Heart right ventricle (tissue), 16 donors: ENCODE measurements at regions not wholly inside any gene's neighbourhood (a gene's known extent, or its start where the extent isn't known, plus 50 kb on each side); places are given as distances from the start of the nearest gene placed in this dataset.

Experiments
- ATAC-seq, 8 donors: fragments of 200-7000 bp; cut with Tn5 transposase; one replicate each; pipeline ENCODE4 v1.9.1; 2020; ENCODE audit warnings: mild to moderate bottlenecking in 8 of 8, moderate library complexity in 8 of 8, moderate number of reproducible peaks in 1 of 8
- DNase-seq, 2 donors: peaks; one replicate each; pipeline ENCODE4 v3.0.0-alpha.2; 2020
- H3K27ac ChIP-seq, 10 donors: fragments of 200-600 bp; sonication (generic) in 2 of 10; one replicate each; pipeline versions ENCODE4 v1.5.0 to v1.8.0; 2020 to 2022; ENCODE audit warnings: mild to moderate bottlenecking in 3 of 10
- H3K27me3 ChIP-seq, 7 donors: fragments of 200-600 bp; one replicate each; pipeline ENCODE4 v1.8.0; 2021 to 2022; ENCODE audit warnings: mild to moderate bottlenecking in 2 of 7
- H3K36me3 ChIP-seq, 9 donors: fragments of 200-600 bp; sonication (generic) in 1 of 9; one replicate each; pipeline versions ENCODE4 v1.5.0 to v1.8.0; 2020 to 2022; ENCODE audit warnings: mild to moderate bottlenecking in 2 of 9
- H3K4me1 ChIP-seq, 9 donors: fragments of 200-600 bp; sonication (generic) in 1 of 9; one replicate each; pipeline versions ENCODE4 v1.5.0 to v1.8.0; 2020 to 2022; ENCODE audit warnings: mild to moderate bottlenecking in 4 of 9
- H3K4me3 ChIP-seq, 10 donors: fragments of 200-600 bp; sonication (generic) in 2 of 10; one replicate each; pipeline versions ENCODE4 v1.5.0 to v1.8.0; 2020 to 2022; ENCODE audit warnings: mild to moderate bottlenecking in 7 of 10, moderate library complexity in 2 of 10
- H3K9me3 ChIP-seq, 11 donors: fragments of 200-600 bp in 10 of 11; sonication (generic) in 2 of 11; one replicate each; pipeline versions ENCODE4 v1.5.0 to v1.8.0; 2013 to 2022; ENCODE audit warnings: mild to moderate bottlenecking in 2 of 11, control low read depth in 1 of 11, moderate library complexity in 1 of 11
- WGBS, 2 donors: extraction: QIAGEN DNeasy Blood & Tissue Kit; methylation state at CpG; one replicate each; pipeline ENCODE4 v1.1.7; 2013; ENCODE audit warnings: inconsistent platforms in 1 of 2; 5-methylcytosine and 5-hydroxymethylcytosine counted together
- intact Hi-C, 10 donors: fragments of 100-400 bp; cut with DNase I; formaldehyde crosslinking; loops; one replicate each; pipeline versions ENCODE4 v1.11.1 to v1.14.2; 2022
- TF ChIP-seq, protein P1 (sequence below), 9 donors: fragments of 200-600 bp; sonication (generic) in 2 of 9; IDR thresholded peaks; one replicate each; pipeline versions ENCODE4 v1.5.0 to v1.8.0; 2021 to 2022; ENCODE audit warnings: antibody characterized with exemption in 9 of 9, mild to moderate bottlenecking in 5 of 9, moderate library complexity in 1 of 9
- donor health status: Arrhythmogenic right ventricular cardiomyopathy.
- donor health status: ischemic (EF 13 %, LVEDD 7.1; RV severe dilation, severe dysfunction).
- donor health status: healthy with polysubstance abuse.
- donor health status: DM: no; HTN: yes; CAD: no.
- donor health status: DM: no; HTN: no; CAD: no.
- donor health status: ischemic (EF 25% LVEDD 6.9; RV normal size, moderate dysfunction).
- donor health status: ischemic (EF 25% LVEDD 5.7; RV mildly dilated, moderate dysfunction).
- donor health status: healthy.
- donor health status: DM: yes; HTN: yes; CAD: no.
- donor health status: Ischemic cardiomyopathy.
- donor health status: ischemic (EF 35%, LVEDD 5.7; RV mildly dilated, moderate dysfunction).
- donor health status: nonischemic (EF 11% LVEDD 7.7; RV severe dilation, severe dysfunction).
- donor health status: DM: yes; HTN: yes; CAD: no.
- donor health status: PGD.
- donor health status: ischemic (EF 29% LVEDD 5.4; RV normal size, mild dysfunction).
- donor health status: nonischemic (EF 23%, LVEDD 6.1; RV moderate dilation, normal function).

- Histone ChIP-seq H3K27ac (no peak overlapping the region), H3K36me3 (no peaks in the 10 kb centered on the region), H3K9me3 (no peaks in the 10 kb centered on the region), H3K4me3 (no peak overlapping the region), H3K27me3 (peaks cover 0 to 34% (median 0%) of the 10 kb centered on the region in 7 donors), H3K4me1 (no peaks in the 10 kb centered on the region)
- DNase-seq (no peak), ATAC-seq (no peak)
- intact Hi-C loops: no loop called here
- WGBS, 2 donors: 41 to 45% methylated on average over 12 of the region's 12 CpGs
- TF ChIP-seq, protein P1, sequence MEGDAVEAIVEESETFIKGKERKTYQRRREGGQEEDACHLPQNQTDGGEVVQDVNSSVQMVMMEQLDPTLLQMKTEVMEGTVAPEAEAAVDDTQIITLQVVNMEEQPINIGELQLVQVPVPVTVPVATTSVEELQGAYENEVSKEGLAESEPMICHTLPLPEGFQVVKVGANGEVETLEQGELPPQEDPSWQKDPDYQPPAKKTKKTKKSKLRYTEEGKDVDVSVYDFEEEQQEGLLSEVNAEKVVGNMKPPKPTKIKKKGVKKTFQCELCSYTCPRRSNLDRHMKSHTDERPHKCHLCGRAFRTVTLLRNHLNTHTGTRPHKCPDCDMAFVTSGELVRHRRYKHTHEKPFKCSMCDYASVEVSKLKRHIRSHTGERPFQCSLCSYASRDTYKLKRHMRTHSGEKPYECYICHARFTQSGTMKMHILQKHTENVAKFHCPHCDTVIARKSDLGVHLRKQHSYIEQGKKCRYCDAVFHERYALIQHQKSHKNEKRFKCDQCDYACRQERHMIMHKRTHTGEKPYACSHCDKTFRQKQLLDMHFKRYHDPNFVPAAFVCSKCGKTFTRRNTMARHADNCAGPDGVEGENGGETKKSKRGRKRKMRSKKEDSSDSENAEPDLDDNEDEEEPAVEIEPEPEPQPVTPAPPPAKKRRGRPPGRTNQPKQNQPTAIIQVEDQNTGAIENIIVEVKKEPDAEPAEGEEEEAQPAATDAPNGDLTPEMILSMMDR (IDR thresholded peaks at IDR 0.05): no peak
Measured at GRCh38 chr19:32091241-32091640, 254.2 kb upstream of the ZNF507 start.

GRCh38 chr19:32097011-32097410 is 248.4 kb upstream of the ZNF507 start:
- H3K27me3 ChIP-seq: peaks cover 0 to 27% (median 4%) of the 10 kb centered on the region in 7 donors
- TF ChIP-seq, protein P1 (IDR thresholded peaks at IDR 0.05): no peak
- no peak overlapping the region for H3K27ac ChIP-seq
- WGBS, 2 donors: 73% methylated on average over 4 of the region's 4 CpGs
- ATAC-seq: no peak
- H3K4me1 ChIP-seq: no peaks in the 10 kb centered on the region
- H3K4me3 ChIP-seq: no peak overlapping the region
- intact Hi-C loops: no loop called here
- DNase-seq: no peak
- no peaks in the 10 kb centered on the region for H3K36me3 ChIP-seq
- H3K9me3 ChIP-seq: no peaks in the 10 kb centered on the region

DNA sequence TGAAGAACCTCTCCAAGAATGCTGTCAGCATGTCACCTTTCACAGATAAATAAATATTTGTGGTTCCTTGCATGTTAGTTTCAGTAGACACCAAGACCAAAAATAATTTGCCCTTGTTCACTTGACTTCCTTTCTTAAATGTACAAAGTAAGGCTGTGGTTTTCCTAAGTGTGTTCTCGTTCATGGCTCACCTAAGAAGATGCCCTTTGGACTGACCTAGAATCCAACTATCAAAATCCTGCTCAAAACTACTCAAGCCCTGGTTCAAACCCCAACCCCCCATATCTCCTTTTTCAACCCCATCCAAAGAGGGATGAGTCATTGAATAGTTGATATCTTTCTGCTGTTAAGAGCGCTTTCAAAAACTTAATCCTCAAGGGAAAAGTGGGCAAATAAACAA is 247.8 kb upstream of the ZNF507 start:
- Histone ChIP-seq H3K36me3 (no peaks in the 10 kb centered on the region), H3K27me3 (peaks cover 0 to 21% (median 5%) of the 10 kb centered on the region in 7 donors), H3K27ac (no peak overlapping the region), H3K9me3 (no peaks in the 10 kb centered on the region), H3K4me3 (no peak overlapping the region), H3K4me1 (no peaks in the 10 kb centered on the region)
- ATAC-seq (no peak), DNase-seq (no peak)
- TF ChIP-seq, protein P1 (IDR thresholded peaks at IDR 0.05): no peak
- WGBS, 2 donors: 48 to 71% methylated on average over 2 of the region's 2 CpGs
- intact Hi-C loops: no loop called here

GRCh38 chr19:32098968-32099367 is 246.4 kb upstream of the ZNF507 start:
- peaks cover 0 to 16% (median 9%) of the 10 kb centered on the region in 7 donors for H3K27me3 ChIP-seq
- 13 to 16% methylated on average over 6 of the region's 6 CpGs for WGBS, 2 donors
- TF ChIP-seq, protein P1 (IDR thresholded peaks at IDR 0.05): no peak

More at GRCh38 chr19:32098968-32099367, 246.4 kb upstream of the ZNF507 start:
- H3K4me3 ChIP-seq: no peak overlapping the region
- no peaks in the 10 kb centered on the region for H3K4me1 ChIP-seq
- DNase-seq (no peak), ATAC-seq (no peak)
- H3K27ac ChIP-seq: no peak overlapping the region
- no peaks in the 10 kb centered on the region for H3K36me3 ChIP-seq
- intact Hi-C loops: no loop called here
- H3K9me3 ChIP-seq: no peaks in the 10 kb centered on the region
